SK-N-SH treated with all-trans-retinoic acid at 6 μM for 48 hours (cell line): ENCODE measurements at regions not wholly inside any gene's neighbourhood (a gene's known extent, or its start where the extent isn't known, plus 50 kb on each side); places are given as distances from the start of the nearest gene placed in this dataset.

Experiments used
- ATAC-seq: fragments of 200-7000 bp; cut with Tn5 transposase; 3 replicates; pipeline ENCODE4 v1.9.1; 2020; ENCODE audit warnings: mild to moderate bottlenecking, moderate library complexity
- ARNTL ChIP-seq: fragments of 450-650 bp; formaldehyde crosslinking; IDR thresholded peaks from 2 replicates; pipeline ENCODE4 v1.5.0; 2020; ENCODE audit warnings: low read depth, mild to moderate bottlenecking, moderate library complexity, borderline replicate concordance
- BACH2 ChIP-seq: fragments of 250-450 bp; sonication (Bioruptor Pico); IDR thresholded peaks from 2 replicates; pipeline ENCODE4 v1.9.0; 2021; ENCODE audit warnings: mild to moderate bottlenecking, borderline replicate concordance
- CREB5 ChIP-seq: fragments of 250-450 bp; sonication (Bioruptor Pico); IDR thresholded peaks from 2 replicates; pipeline ENCODE4 v1.5.1; 2020; ENCODE audit warnings: low read depth, mild to moderate bottlenecking, moderate library complexity
- CSDC2 ChIP-seq: fragments of 250-450 bp; sonication (Bioruptor Pico); IDR thresholded peaks from 2 replicates; pipeline ENCODE4 v1.5.0; 2020; ENCODE audit warnings: mild to moderate bottlenecking, moderate library complexity
- ESRRG ChIP-seq: fragments of 250-450 bp; sonication (Bioruptor Pico); IDR thresholded peaks from 2 replicates; pipeline ENCODE4 v1.6.1; 2021; ENCODE audit warnings: mild to moderate bottlenecking
- GLIS3 ChIP-seq: fragments of 250-450 bp; sonication (Bioruptor Pico); IDR thresholded peaks from 2 replicates; pipeline ENCODE4 v1.5.0; 2020; ENCODE audit warnings: mild to moderate bottlenecking, moderate library complexity
- ISL1 ChIP-seq: fragments of 250-450 bp; sonication (Bioruptor Pico); IDR thresholded peaks from 2 replicates; pipeline ENCODE4 v2.1.2; 2022; ENCODE audit warnings: mild to moderate bottlenecking, moderate library complexity
- POU6F1 ChIP-seq: fragments of 250-450 bp; sonication (Bioruptor Pico); IDR thresholded peaks from 2 replicates; pipeline ENCODE4 v1.8.0; 2021; ENCODE audit warnings: low read depth, mild to moderate bottlenecking, moderate library complexity, borderline replicate concordance
- PPARA ChIP-seq: fragments of 250-450 bp; sonication (Bioruptor Pico); IDR thresholded peaks from 2 replicates; pipeline ENCODE4 v1.5.0; 2020; ENCODE audit warnings: mild to moderate bottlenecking, borderline replicate concordance
- SNAI2 ChIP-seq: fragments of 250-450 bp; sonication (Bioruptor Pico); IDR thresholded peaks from 2 replicates; pipeline ENCODE4 v1.5.0; 2020; ENCODE audit warnings: mild to moderate bottlenecking, moderate library complexity
- TCF4 ChIP-seq: fragments of 250-450 bp; sonication (Bioruptor Pico); IDR thresholded peaks from 2 replicates; pipeline ENCODE4 v1.8.0; 2021; ENCODE audit warnings: mild to moderate bottlenecking, moderate library complexity, borderline replicate concordance
- TOX ChIP-seq: fragments of 250-450 bp; sonication (Bioruptor Pico); IDR thresholded peaks from 2 replicates; pipeline ENCODE4 v1.8.0; 2021; ENCODE audit warnings: mild to moderate bottlenecking, moderate library complexity, borderline replicate concordance
- TSHZ2 ChIP-seq: fragments of 250-450 bp; sonication (Bioruptor Pico); IDR thresholded peaks from 2 replicates; pipeline ENCODE4 v1.5.0; 2020; ENCODE audit warnings: mild to moderate bottlenecking, moderate library complexity
- ZFP3 ChIP-seq: fragments of 250-450 bp; sonication (Bioruptor Pico); IDR thresholded peaks from 2 replicates; pipeline ENCODE4 v1.5.0; 2020; ENCODE audit warnings: mild to moderate bottlenecking, moderate library complexity
- ZFP30 ChIP-seq: fragments of 450-650 bp; formaldehyde crosslinking; IDR thresholded peaks from 2 replicates; pipeline ENCODE4 v1.5.0; 2022; ENCODE audit warnings: mild to moderate bottlenecking, moderate library complexity
- ZNF565 ChIP-seq: fragments of 450-650 bp; formaldehyde crosslinking; conservative IDR thresholded peaks from 2 replicates; pipeline ENCODE4 v1.5.0; 2020; ENCODE audit warnings: low read depth, mild to moderate bottlenecking, moderate library complexity
- ZNF70 ChIP-seq: fragments of 450-650 bp; formaldehyde crosslinking; IDR thresholded peaks from 2 replicates; pipeline ENCODE4 v1.5.0; 2020; ENCODE audit warnings: mild to moderate bottlenecking, moderate library complexity
- ZNF8 ChIP-seq: fragments of 450-650 bp; formaldehyde crosslinking; IDR thresholded peaks from 2 replicates; pipeline ENCODE4 v1.5.0; 2020; ENCODE audit warnings: mild to moderate bottlenecking, moderate library complexity
- TF ChIP-seq, protein P1 (sequence below): fragments of 250-450 bp; sonication (Bioruptor Pico); IDR thresholded peaks from 2 replicates; pipeline ENCODE4 v1.8.0; 2020; ENCODE audit warnings: mild to moderate bottlenecking, moderate library complexity, borderline replicate concordance
- TF ChIP-seq, protein P2 (sequence below): fragments of 250-450 bp; sonication (Bioruptor Pico); IDR thresholded peaks from 2 replicates; pipeline ENCODE4 v1.5.1; 2021; ENCODE audit warnings: mild to moderate bottlenecking, moderate library complexity

DNA sequence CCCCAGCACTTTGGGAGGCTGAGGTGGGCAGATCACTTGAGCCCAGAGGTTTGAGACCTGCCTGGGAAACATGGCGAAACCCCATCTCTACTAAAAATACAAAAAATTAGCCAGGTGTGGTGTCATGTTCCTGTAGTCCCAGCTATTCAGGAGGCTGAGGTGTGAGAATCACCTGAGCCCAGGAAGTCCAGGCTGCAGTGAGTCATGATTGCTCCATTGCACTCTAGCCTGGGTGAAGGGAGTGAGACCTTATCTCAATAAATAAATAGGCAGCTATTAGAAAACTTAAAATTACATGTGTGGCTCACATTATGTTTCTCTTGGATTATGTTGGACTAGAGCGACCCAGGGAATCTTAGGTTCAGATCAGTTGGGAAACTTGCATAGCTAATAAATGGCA lies 69.7 kb downstream of the RPLP1 start:
- ATAC-seq, result no peak
- TF ChIP-seq GLIS3 (CRISPR knock-in tag), result no peak
- TF ChIP-seq TOX, result no peak
- no peak for TF ChIP-seq ESRRG (CRISPR knock-in tag)
- TF ChIP-seq ARNTL (CRISPR knock-in tag), result no peak
- TF ChIP-seq PPARA, result no peak
- no peak for TF ChIP-seq POU6F1
- no peak for TF ChIP-seq SNAI2
- no peak for TF ChIP-seq TSHZ2 (CRISPR knock-in tag)

GRCh38 chr15:69523010-69524001 lies 70.7 kb downstream of the RPLP1 start:
- peak; percentile 96 for ATAC-seq

GRCh38 chr15:69524296-69524695 lies 71.7 kb downstream of the RPLP1 start:
- no peak for ATAC-seq
- TF ChIP-seq ZNF565 (CRISPR knock-in tag), result no peak
- no peak for TF ChIP-seq TSHZ2 (CRISPR knock-in tag)
- TF ChIP-seq SNAI2, result no peak
- TF ChIP-seq ISL1 (CRISPR knock-in tag), result no peak
- TF ChIP-seq ZFP30, result no peak
- TF ChIP-seq CSDC2, result no peak
- TF ChIP-seq TOX, result no peak
- TF ChIP-seq ZFP3 (CRISPR knock-in tag), result no peak
- TF ChIP-seq, protein P1, sequence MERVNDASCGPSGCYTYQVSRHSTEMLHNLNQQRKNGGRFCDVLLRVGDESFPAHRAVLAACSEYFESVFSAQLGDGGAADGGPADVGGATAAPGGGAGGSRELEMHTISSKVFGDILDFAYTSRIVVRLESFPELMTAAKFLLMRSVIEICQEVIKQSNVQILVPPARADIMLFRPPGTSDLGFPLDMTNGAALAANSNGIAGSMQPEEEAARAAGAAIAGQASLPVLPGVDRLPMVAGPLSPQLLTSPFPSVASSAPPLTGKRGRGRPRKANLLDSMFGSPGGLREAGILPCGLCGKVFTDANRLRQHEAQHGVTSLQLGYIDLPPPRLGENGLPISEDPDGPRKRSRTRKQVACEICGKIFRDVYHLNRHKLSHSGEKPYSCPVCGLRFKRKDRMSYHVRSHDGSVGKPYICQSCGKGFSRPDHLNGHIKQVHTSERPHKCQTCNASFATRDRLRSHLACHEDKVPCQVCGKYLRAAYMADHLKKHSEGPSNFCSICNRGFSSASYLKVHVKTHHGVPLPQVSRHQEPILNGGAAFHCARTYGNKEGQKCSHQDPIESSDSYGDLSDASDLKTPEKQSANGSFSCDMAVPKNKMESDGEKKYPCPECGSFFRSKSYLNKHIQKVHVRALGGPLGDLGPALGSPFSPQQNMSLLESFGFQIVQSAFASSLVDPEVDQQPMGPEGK (CRISPR knock-in tag), result no peak
- TF ChIP-seq POU6F1, result no peak
- TF ChIP-seq ZNF70 (CRISPR knock-in tag), result no peak
- no peak for TF ChIP-seq BACH2 (CRISPR knock-in tag)

More at GRCh38 chr15:69523010-69524001, 70.7 kb downstream of the RPLP1 start:
- TF ChIP-seq ZFP30 (no peak), ZNF565 (CRISPR knock-in tag) (no peak), CREB5 (CRISPR knock-in tag) (no peak), BACH2 (CRISPR knock-in tag) (no peak), PPARA (no peak), SNAI2 (no peak), TCF4 (CRISPR knock-in tag) (no peak), ZNF8 (no peak), GLIS3 (CRISPR knock-in tag) (no peak)
- TF ChIP-seq, protein P2, sequence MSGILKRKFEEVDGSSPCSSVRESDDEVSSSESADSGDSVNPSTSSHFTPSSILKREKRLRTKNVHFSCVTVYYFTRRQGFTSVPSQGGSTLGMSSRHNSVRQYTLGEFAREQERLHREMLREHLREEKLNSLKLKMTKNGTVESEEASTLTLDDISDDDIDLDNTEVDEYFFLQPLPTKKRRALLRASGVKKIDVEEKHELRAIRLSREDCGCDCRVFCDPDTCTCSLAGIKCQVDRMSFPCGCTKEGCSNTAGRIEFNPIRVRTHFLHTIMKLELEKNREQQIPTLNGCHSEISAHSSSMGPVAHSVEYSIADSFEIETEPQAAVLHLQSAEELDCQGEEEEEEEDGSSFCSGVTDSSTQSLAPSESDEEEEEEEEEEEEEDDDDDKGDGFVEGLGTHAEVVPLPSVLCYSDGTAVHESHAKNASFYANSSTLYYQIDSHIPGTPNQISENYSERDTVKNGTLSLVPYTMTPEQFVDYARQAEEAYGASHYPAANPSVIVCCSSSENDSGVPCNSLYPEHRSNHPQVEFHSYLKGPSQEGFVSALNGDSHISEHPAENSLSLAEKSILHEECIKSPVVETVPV (CRISPR knock-in tag), result no peak
